Inferior parietal cortex (tissue), 1 donor: ENCODE measurements at regions not wholly inside any gene's neighbourhood (a gene's known extent, or its start where the extent isn't known, plus 50 kb on each side); places are given as distances from the start of the nearest gene placed in this dataset.
"Not testable (repeated sequence)": the region's sequence is repeated elsewhere in the genome, so short reads cannot be mapped to it uniquely, and the experiment has no call there.

Source experiments
- DNase-seq: peaks from one replicate; pipeline ENCODE4 v3.0.0-alpha.2; 2016; ENCODE audit errors: extremely low spot score

- no peak for DNase-seq
These were observed 238.3 kb downstream of the COG6 start for GRCh38 chr13:39893808-39894207.

GRCh38 chr13:39894586-39894985 is 239.1 kb downstream of the COG6 start:
- no peak for DNase-seq

DNA sequence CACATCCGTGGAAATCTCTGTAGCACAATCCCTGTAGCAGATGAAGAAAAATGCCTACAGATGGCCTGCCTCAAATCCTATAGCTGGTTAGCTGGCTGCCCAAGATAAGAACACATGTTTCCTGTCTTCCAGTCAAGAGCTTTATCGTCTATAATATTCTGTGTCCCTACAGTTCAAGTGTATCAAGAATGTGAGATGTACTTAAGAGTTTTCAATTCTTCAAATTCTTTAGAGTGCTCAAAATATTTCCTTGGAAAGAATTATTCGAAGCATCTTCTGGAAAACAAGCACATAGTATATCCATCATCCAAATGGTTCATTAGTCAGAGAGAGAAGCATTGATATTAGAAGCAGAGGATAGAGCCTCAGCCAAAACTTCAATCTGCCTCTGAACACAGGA is 239.8 kb downstream of the COG6 start:
- no peak for DNase-seq

DNA sequence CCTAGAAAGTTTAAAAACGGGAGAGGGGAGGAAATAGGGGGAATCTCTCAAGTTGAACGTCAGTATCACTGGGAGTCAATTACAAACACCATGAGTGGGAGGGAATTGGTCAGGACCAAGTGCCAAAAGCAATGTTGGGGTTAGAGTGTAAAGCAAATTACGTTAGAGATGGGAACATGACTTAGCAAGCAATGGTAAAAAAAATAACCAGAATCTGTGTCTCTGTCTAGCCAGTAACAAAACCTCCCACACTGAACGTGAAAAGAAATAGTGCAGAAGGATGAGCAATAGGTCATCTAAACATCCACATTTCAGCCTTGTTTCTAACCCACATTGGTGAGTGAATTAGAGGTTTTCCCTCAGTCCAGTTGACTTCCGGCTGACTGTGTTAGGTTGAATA is 242.2 kb downstream of the COG6 start:
- DNase-seq, result no peak

DNA sequence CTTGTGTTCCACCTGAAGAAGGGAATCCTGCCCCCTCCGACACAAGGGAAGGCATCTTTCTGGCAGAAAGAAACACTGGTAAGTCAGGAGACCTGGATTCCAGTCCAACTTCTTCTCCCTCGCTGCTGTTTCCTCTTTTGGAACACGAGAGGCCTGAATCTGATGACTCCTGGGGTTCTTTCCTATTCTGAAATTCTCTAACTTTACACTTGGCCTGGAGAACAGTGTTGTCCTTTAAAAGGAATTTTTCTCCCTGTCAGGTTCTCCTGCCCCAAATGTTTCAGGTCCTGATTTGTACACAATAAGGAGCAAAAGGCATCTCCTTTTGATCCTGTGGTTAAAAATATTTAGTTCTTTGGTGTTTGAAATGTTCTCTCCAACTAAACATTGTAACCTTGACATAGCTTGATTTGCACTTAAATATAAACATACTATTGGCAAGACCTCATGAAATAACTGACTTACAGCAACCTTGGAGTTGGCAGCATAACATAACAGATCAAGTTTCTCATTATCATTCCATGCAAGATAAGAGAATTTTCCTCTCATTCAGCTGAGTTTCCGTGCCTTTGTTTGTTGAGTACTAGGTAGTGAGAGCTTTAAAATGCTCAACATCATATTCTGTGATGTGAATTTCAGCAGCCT is 244.8 kb downstream of the COG6 start:
- no peak for DNase-seq

GRCh38 chr13:39904959-39905358 is 249.5 kb downstream of the COG6 start:
- DNase-seq, result no peak

- no peak for DNase-seq
These were observed 254.2 kb downstream of the COG6 start for GRCh38 chr13:39909634-39910033.

- DNase-seq, result no peak
These were observed 254.6 kb downstream of the COG6 start for GRCh38 chr13:39910041-39910440.

DNA sequence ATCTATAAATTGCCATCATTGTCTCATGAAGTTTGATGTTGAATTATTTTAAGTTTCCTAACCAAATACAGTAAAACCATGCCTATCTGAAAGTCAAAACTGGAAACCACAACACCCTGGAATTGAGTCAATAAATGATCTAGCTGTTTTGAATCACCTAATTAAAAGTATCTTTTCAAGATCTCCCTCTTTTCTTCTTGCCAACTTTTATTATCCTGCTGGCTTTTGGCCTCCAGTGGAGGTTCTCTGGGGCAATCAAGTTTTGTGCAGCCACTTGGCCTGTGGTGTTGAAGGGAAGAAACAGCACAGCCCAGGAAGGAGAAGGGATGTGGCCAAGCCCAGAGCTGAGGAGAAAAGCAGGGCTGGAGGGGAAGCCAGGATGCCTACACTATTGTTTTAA is 255.4 kb downstream of the COG6 start:
- DNase-seq, result no peak

DNA sequence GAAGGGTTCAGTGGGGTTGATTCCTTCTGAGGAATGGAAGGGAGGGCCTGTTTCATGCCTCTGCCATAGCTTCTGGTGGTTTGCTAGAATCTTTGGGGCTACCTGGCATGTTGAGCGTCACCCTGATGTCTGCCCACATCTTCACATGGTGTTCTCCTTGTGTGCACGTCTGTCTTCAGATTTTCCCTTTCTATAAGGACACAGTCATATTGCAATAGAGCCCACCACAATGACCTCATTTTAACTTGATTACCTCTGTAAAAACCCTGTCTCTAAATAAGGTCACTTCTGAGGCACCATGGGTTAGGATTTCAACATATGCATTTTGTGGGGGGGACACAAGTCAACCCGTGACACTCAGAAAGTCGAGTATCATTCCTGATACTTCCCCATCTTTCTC is 257.9 kb downstream of the COG6 start:
- DNase-seq, result no peak

DNA sequence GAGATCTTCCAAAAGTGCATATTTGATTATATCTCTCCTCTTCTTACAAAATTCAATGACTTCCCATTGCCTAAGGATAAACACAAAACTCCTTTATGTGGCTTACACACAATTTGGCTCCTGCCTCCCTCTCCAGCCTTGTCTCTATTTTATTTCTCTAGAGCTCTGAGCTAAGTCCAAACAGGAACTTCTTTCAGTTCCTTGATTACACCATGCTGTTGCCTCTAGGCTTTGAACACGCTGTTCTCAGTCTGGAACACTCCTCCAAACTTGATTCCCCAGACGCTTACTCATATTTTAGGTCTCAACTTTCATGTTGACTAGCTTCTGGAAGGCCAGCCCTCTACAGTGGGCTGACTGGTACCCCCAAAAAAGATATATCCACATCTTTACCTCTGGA is 258.5 kb downstream of the COG6 start:
- DNase-seq, result no peak

- DNase-seq, result no peak
These were observed 260.0 kb downstream of the COG6 start for GRCh38 chr13:39915418-39915817.

GRCh38 chr13:39916330-39916729 is 260.9 kb downstream of the COG6 start:
- DNase-seq, result no peak

- DNase-seq, result no peak
These were observed 263.3 kb downstream of the COG6 start for GRCh38 chr13:39918620-39919236.

DNA sequence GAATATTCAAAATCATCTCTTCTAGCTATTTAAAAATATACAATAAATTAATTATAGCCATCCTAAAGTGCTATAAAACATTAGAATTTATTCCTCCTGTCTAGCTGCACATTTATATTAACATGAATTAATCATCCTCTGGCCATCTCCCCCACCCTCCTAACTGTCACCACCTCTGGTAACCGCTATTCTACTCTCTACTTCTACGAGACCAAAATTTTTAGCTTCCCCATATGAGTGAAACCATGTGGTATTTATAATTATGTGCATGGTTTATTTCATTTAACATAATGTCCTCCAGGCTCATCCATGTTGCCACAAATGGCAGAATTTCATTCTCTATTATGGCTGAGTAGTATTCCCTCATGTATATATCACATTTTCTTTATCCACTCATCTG is 265.2 kb downstream of the COG6 start:
- DNase-seq, result no peak

DNA sequence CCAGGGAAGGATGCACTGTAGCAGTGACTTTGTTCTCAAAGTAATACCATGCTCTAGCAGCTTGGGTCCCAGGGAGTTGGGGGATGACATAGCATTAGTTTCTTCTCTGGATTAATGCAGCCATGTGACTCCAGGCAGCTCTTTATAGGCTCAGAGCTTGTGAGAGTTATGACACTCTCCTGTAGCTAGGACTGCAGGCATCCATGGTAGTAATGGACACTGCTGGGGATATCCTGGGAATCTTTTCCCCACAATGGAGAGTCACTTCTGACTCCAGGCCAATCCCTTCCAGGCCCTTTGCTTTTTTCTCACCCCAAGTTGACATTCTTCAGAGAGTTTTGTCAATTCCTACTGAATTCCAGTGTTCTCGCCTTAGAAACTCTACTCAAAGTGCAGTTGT is 270.9 kb downstream of the COG6 start:
- DNase-seq, result no peak

- no peak for DNase-seq
These were observed 272.8 kb downstream of the COG6 start for GRCh38 chr13:39928261-39928660.

DNA sequence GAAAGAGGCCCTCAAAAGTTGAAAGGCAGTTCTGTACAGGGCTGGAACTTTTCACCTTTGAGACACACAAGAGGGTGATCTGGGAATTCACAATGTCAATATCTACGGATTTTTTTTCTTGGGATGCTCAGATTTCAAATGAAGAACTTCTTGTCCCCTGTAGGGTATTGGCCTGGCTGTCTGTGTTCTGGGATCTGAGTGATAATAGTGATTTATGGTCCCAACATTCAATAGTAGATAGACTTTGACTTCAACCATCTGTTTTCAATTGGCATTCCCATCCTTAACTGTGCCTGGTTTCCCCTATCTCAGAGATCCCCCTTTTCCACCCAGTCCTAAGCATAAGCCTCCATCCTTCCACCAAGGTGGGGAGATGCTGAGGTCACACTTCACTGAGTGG is 274.1 kb downstream of the COG6 start:
- no peak for DNase-seq

- no peak for DNase-seq
These were observed 274.6 kb downstream of the COG6 start for GRCh38 chr13:39930060-39930459.

GRCh38 chr13:39930544-39931444 is 275.3 kb downstream of the COG6 start:
- no peak for DNase-seq

DNA sequence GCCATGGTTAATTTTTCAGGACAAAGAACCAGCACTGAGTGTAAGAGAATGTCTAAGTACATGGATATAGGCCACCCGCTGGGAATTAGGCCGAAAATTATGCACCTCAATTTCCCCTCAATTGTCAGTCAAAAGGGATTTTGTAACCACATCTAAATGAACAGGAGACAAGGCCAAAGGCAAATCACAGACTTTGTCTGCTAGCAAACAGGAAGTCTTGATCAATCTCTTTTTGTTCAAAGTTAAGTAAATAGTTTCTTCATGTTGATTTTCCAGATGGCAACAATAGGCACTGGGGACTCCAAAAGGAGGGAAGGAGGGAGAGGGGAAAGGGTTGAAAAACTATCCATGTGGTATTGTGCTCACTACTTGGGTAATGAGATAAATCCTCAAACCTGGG is 276.0 kb downstream of the COG6 start:
- no peak for DNase-seq

- not testable (repeated sequence) for DNase-seq
These were observed 277.1 kb downstream of the COG6 start for GRCh38 chr13:39932514-39932913.

GRCh38 chr13:39935155-39935554 is 279.7 kb downstream of the COG6 start:
- DNase-seq, result no peak
